Astrocyte (in vitro differentiated cells and primary cell): ENCODE measurements at regions not wholly inside any gene's neighbourhood (a gene's known extent, or its start where the extent isn't known, plus 50 kb on each side); places are given as distances from the start of the nearest gene placed in this dataset.

Experiments
- DNase-seq: peaks from one replicate; pipeline ENCODE4 v3.0.0-alpha.2; 2010; ENCODE audit warnings: low read depth
- FAIRE-seq: peaks from 2 replicates; lab custom pipeline; 2011; peaks lifted over from hg19 to GRCh38; lab: Jason Lieb, UNC
- H2AFZ ChIP-seq: 2 replicates; pipeline ENCODE4 v1.6.0; 2012; ENCODE audit warnings: low read depth, low read length, inconsistent platforms
- H3K27ac ChIP-seq: 2 replicates; pipeline ENCODE4 v1.5.1; 2011; ENCODE audit warnings: low read depth, low read length, inconsistent platforms
- H3K27me3 ChIP-seq: 2 replicates; pipeline ENCODE4 v1.6.0; 2011; ENCODE audit warnings: low read length, inconsistent platforms; ENCODE audit not compliant: insufficient read depth
- H3K36me3 ChIP-seq: 2 replicates; pipeline ENCODE4 v1.5.1; 2011; ENCODE audit warnings: low read length, inconsistent platforms; ENCODE audit not compliant: insufficient read depth
- H3K4me1 ChIP-seq: 2 replicates; pipeline ENCODE4 v1.5.1; 2011; ENCODE audit warnings: low read length, inconsistent platforms; ENCODE audit not compliant: insufficient read depth
- H3K4me2 ChIP-seq: 2 replicates; pipeline ENCODE4 v1.6.0; 2012; ENCODE audit warnings: low read length, inconsistent platforms
- H3K4me3 ChIP-seq: 2 replicates; pipeline ENCODE4 v1.5.1; 2011; ENCODE audit warnings: low read depth, mild to moderate bottlenecking, low read length, inconsistent platforms; ENCODE audit not compliant: insufficient read depth
- H3K79me2 ChIP-seq: 2 replicates; pipeline ENCODE4 v1.6.0; 2012; ENCODE audit warnings: mild to moderate bottlenecking, low read length, inconsistent platforms; ENCODE audit not compliant: insufficient read depth
- H3K9ac ChIP-seq: 2 replicates; pipeline ENCODE4 v1.6.0; 2012; ENCODE audit warnings: mild to moderate bottlenecking, low read length, inconsistent platforms
- H3K9me3 ChIP-seq: 2 replicates; pipeline ENCODE4 v1.5.1; 2012; ENCODE audit warnings: low read depth, mild to moderate bottlenecking, low read length, inconsistent platforms; ENCODE audit not compliant: insufficient read depth
- H4K20me1 ChIP-seq: 2 replicates; pipeline ENCODE4 v1.6.0; 2012; ENCODE audit warnings: low read length, inconsistent platforms; ENCODE audit not compliant: insufficient read depth
- H3K27ac Mint-ChIP-seq: one replicate; pipeline ENCODE4 v1.8.0; 2021; ENCODE audit warnings: mild to moderate bottlenecking, mixed read lengths; ENCODE audit not compliant: unreplicated experiment
- H3K27me3 Mint-ChIP-seq: one replicate; pipeline ENCODE4 v1.8.0; 2021; ENCODE audit warnings: low read depth, mixed read lengths; ENCODE audit not compliant: unreplicated experiment
- H3K36me3 Mint-ChIP-seq: one replicate; pipeline ENCODE4 v1.8.0; 2021; ENCODE audit warnings: low read depth, mixed read lengths; ENCODE audit not compliant: unreplicated experiment
- H3K4me1 Mint-ChIP-seq: one replicate; pipeline ENCODE4 v1.8.0; 2021; ENCODE audit warnings: low read depth, mixed read lengths; ENCODE audit not compliant: unreplicated experiment
- H3K4me3 Mint-ChIP-seq: one replicate; pipeline ENCODE4 v1.8.0; 2021; ENCODE audit warnings: mild to moderate bottlenecking, moderate library complexity, mixed read lengths; ENCODE audit not compliant: unreplicated experiment
- H3K9me3 Mint-ChIP-seq: one replicate; pipeline ENCODE4 v1.8.0; 2021; ENCODE audit warnings: mild to moderate bottlenecking, mixed read lengths; ENCODE audit not compliant: unreplicated experiment
- EZH2 ChIP-seq: IDR thresholded peaks from 2 replicates; pipeline ENCODE4 v1.6.1; 2012; ENCODE audit warnings: mild to moderate bottlenecking, low read length, inconsistent platforms; ENCODE audit not compliant: insufficient read depth
- TF ChIP-seq, protein P1 (sequence below): IDR thresholded peaks from 2 replicates; pipeline ENCODE4 v1.5.1; 2011; ENCODE audit warnings: low read depth, mild to moderate bottlenecking, inconsistent platforms, low read length, moderate library complexity; ENCODE audit not compliant: insufficient read depth

DNA sequence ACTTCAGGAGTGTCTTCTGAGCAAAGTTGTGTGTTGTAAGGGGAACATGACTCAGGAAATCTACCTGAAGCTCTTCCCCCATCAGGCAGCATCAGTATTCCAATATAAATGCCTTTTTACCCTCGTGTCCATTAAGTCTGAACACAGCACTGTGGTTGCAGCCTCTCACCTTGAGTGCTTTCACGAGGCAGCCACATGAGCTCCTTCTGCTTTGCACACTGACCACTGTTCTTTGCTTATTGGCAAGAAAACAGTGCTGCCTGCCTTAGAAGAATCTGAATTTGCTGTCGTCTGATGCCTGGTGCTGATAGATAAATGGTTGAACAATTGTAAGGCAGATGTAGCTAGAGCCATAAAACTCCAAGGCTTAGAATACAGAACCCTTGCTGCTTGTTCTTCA is 139.6 kb upstream of the WDR1 start:
- peaks cover 2% of the 10 kb centered on the region for H3K9me3 Mint-ChIP-seq

DNA sequence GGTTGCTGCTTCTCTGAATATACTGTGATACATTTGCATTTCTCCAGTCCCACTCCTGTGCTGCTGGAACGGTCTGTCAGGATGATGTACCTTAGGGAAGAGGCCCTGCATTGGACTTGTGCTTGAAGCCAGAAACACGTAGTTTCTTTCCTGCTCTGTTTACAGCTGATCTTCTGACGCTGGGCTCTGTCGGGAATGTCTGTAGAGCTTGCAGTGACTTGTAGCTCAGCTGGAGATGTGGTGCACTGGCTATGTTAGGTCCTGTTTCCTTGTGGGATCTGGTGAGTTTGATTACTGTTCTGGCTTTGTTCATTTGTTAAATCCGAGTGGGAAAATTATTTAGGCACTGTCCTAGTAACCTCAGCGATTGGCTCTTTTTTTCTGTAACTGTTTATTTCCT is 137.2 kb upstream of the WDR1 start:
- Histone ChIP-seq H3K36me3 (no peaks in the 10 kb centered on the region), H2AFZ (no peak overlapping the region), H3K27me3 (no peaks in the 10 kb centered on the region), H4K20me1 (no peaks in the 10 kb centered on the region), H3K4me2 (no peak overlapping the region), H3K9ac (no peak overlapping the region), H3K9me3 (peaks cover 2% of the 10 kb centered on the region), H3K4me3 (no peak overlapping the region), H3K4me1 (no peaks in the 10 kb centered on the region), H3K27ac (no peak overlapping the region), H3K79me2 (no peaks in the 10 kb centered on the region)
- peaks cover 30% of the 10 kb centered on the region for H3K27me3 Mint-ChIP-seq
- peaks cover 2% of the 10 kb centered on the region for H3K9me3 Mint-ChIP-seq
- TF ChIP-seq EZH2: no peak
- TF ChIP-seq, protein P1, sequence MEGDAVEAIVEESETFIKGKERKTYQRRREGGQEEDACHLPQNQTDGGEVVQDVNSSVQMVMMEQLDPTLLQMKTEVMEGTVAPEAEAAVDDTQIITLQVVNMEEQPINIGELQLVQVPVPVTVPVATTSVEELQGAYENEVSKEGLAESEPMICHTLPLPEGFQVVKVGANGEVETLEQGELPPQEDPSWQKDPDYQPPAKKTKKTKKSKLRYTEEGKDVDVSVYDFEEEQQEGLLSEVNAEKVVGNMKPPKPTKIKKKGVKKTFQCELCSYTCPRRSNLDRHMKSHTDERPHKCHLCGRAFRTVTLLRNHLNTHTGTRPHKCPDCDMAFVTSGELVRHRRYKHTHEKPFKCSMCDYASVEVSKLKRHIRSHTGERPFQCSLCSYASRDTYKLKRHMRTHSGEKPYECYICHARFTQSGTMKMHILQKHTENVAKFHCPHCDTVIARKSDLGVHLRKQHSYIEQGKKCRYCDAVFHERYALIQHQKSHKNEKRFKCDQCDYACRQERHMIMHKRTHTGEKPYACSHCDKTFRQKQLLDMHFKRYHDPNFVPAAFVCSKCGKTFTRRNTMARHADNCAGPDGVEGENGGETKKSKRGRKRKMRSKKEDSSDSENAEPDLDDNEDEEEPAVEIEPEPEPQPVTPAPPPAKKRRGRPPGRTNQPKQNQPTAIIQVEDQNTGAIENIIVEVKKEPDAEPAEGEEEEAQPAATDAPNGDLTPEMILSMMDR: no peak
- no peak overlapping the region for H3K27ac Mint-ChIP-seq
- H3K4me3 Mint-ChIP-seq: no peak overlapping the region
- H3K4me1 Mint-ChIP-seq: no peaks in the 10 kb centered on the region
- DNase-seq (no peak), FAIRE-seq (no peak)
- peaks cover 4% of the 10 kb centered on the region for H3K36me3 Mint-ChIP-seq

More for the DNA sequence above, 139.6 kb upstream of the WDR1 start:
- TF ChIP-seq EZH2: no peak
- TF ChIP-seq, protein P1: no peak
- Mint-ChIP-seq H3K27ac (no peak overlapping the region), H3K36me3 (peaks cover 4% of the 10 kb centered on the region), H3K4me3 (no peak overlapping the region), H3K4me1 (peaks cover 1% of the 10 kb centered on the region), H3K27me3 (peaks cover 25% of the 10 kb centered on the region)
- no peak for DNase-seq
- H3K9me3 ChIP-seq: peaks cover 8% of the 10 kb centered on the region
- no peak overlapping the region for H3K4me3 ChIP-seq
- H3K79me2 ChIP-seq: no peaks in the 10 kb centered on the region
- H4K20me1 ChIP-seq: no peaks in the 10 kb centered on the region
- H3K9ac ChIP-seq: no peak overlapping the region
- no peaks in the 10 kb centered on the region for H3K27me3 ChIP-seq
- H2AFZ ChIP-seq: no peak overlapping the region
- no peak overlapping the region for H3K4me2 ChIP-seq
- H3K4me1 ChIP-seq: no peaks in the 10 kb centered on the region
- no peak for FAIRE-seq
- no peak overlapping the region for H3K27ac ChIP-seq
- H3K36me3 ChIP-seq: no peaks in the 10 kb centered on the region

DNA sequence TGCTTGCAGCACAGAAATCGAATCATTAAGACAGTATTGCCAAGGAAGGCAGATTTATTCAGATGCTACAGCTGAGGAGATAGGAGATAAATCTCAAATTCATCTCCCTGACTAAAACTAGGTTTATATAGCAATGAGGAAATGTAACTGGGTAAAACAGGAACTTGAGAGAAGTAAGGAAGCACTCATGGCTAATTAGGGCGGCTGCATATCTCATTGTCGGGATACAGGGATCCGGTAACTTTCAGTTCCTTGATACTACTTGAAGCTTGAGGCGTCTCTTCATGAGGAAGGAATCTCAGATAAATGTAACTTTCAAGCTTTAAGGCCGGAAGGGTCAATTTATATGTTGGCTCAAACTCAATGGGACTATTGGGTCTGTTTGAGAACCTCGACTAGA is 129.2 kb upstream of the WDR1 start:
- Histone ChIP-seq H3K79me2 (no peaks in the 10 kb centered on the region), H3K27me3 (no peaks in the 10 kb centered on the region), H3K9me3 (peaks cover 4% of the 10 kb centered on the region), H3K4me2 (no peak overlapping the region), H3K4me1 (no peaks in the 10 kb centered on the region), H3K36me3 (no peaks in the 10 kb centered on the region), H2AFZ (no peak overlapping the region), H3K4me3 (no peak overlapping the region), H4K20me1 (no peaks in the 10 kb centered on the region), H3K9ac (no peak overlapping the region), H3K27ac (no peak overlapping the region)
- no peak overlapping the region for H3K4me3 Mint-ChIP-seq
- TF ChIP-seq, protein P1: no peak
- no peak for TF ChIP-seq EZH2
- no peaks in the 10 kb centered on the region for H3K4me1 Mint-ChIP-seq
- DNase-seq (no peak), FAIRE-seq (no peak)
- H3K27me3 Mint-ChIP-seq: peaks cover 44% of the 10 kb centered on the region
- H3K9me3 Mint-ChIP-seq: peaks cover 7% of the 10 kb centered on the region
- H3K36me3 Mint-ChIP-seq: no peaks in the 10 kb centered on the region
- no peak overlapping the region for H3K27ac Mint-ChIP-seq
